ENCODE measurements at regions not wholly inside any gene's neighbourhood (a gene's known extent, or its start where the extent isn't known, plus 50 kb on each side); places are given as distances from the start of the nearest gene placed in this dataset.

DNA sequence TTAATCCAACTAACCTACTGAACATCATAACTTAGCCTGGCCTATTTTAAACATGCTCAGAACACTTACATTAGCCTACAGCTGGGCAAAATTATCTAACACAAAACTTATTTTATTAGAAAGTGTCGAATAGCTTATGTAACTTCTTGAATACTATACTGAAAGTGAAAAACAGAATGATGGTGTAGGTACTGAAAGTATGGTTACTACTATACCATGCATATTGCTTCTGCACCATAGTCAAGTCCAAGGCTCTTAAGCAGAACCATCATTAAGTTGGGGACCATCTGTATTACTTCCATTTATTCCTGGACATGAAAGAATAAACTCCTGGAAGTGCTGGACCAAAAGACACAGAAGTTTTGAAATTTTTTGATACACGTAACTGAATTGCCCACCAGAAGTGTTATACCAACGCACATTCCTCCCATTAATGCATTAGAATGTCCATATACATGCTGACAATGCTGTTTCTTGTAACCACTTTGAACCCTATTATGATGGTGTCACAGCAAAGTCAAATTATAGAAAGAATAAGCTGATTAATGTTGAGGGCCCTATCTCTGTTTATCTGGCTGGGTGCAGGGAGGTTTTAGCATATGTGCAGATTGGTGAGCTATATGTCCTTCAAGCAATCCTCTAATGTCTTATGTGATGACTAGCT is 375.7 kb downstream of the ACTL7B start:
- DNase-seq = no peak

DNA sequence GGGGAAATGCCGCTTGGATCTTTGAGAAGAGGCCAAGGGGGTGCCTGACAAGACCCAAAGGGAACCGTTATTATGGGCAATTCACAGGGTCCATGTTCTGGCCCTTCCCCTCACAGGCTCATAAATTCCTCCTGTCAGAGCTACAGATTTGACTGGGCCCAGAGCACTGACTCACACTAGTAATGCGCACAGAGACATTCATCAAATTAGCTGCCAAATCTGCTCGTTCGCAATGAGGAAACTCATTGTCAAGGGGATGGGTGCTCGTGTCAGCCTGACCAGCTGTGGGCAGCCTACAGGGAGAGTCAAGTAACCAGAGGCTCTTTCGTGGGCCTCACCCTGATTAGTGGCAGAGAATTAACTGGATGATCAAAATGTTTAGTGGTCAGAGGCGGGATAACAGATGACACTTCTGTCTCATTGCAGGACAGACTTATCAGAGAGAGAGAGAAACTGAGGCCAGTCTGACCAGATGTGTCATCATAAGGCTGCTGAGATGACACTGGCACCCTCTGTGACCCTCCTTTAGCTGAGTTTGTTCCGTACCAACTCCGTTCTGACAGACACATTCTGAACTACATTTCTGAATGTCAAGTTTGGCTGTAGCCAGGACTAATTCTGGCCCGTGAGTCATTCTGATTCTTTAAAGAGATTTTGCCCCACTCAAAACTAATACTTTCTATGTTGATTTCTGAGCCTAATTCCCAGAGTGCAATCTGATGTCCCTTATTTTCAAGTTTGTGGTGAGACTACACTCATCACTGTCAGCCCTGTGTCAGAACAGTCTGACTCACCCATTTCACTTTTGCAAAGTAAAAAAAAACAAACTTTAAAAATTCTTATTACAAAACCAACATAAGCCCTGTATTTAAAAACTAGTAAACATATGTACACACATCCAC is 377.1 kb downstream of the ACTL7B start:
- DNase-seq = peak; percentile 57

DNA sequence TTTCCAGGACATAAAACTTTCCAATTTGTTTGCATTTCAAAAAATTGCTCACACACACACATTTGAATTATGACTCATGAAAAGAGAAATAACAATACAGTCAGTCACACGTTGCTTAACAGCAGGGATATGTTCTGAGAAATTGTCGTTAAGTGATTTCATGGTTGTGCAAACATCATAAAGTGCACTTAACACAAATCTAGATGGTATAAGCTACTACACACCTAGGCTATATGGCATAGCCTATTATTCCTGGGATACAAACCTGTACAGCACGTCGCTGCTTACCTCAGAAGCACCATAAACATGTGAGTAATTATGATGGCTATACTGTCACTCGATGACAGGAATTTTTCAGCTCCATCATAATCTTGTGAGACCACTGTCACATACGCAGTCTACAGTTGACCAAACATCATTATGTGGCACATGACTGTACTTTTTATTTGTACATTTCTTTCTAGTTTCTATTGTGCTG is 378.2 kb downstream of the ACTL7B start:
- no peak for DNase-seq

DNA sequence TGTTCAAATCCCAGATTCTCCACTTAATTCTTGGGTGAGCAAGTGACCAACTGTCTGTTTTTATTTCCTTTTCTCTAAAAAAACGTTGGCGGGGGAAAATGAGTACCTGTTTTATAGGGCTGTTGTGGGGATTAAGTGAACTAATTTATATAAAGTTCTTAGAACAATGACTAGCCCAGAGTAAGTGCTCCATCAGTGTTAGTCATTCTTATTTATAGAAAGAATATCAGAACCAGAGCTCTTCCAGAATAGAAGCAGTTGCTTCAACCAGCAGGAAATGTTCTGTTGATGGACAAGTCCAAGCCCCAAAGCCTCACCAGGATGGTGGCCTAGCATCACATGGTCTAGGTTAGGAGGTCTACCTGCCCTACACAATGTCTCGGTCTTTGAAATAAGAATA is 379.2 kb downstream of the ACTL7B start:
- DNase-seq = no peak

DNA sequence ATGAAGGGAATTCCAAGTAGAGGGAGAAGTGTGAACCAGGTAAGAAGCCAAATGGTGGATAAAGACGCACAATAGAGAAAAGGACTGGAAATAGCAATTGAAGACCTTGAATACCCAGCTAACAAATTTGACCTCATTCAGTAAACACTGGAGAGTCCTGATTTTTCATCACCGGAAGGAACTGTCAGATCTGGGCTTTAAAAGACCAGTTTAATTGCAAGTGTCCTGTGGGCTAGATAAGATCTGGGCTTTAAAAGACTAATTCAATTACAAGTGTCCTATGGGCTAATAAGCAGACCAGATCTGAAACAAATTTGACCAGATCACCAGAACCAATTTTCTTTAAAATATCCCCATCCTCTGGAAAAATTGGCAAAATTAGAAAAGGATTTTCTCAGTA is 380.0 kb downstream of the ACTL7B start:
- no peak for DNase-seq

DNA sequence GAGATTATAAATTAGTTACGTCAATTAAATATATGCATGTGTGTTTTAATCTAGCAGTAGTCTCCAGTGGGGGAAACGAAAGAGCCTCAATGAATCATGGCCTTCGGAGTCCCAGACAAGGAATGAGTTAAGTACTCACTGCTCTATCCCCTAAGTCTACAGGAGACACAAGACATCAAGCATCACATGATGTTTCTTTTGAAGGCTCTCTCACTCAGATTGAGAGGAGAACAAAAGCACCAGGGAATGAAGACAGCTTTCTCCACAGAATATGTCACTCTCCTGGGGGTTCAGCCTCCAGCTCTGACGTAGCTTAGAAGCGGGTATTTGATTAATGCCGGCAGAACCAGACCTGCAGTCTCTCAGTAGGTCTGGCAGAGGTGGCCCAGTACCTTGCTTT is 381.4 kb downstream of the ACTL7B start:
- no peak for DNase-seq

DNA sequence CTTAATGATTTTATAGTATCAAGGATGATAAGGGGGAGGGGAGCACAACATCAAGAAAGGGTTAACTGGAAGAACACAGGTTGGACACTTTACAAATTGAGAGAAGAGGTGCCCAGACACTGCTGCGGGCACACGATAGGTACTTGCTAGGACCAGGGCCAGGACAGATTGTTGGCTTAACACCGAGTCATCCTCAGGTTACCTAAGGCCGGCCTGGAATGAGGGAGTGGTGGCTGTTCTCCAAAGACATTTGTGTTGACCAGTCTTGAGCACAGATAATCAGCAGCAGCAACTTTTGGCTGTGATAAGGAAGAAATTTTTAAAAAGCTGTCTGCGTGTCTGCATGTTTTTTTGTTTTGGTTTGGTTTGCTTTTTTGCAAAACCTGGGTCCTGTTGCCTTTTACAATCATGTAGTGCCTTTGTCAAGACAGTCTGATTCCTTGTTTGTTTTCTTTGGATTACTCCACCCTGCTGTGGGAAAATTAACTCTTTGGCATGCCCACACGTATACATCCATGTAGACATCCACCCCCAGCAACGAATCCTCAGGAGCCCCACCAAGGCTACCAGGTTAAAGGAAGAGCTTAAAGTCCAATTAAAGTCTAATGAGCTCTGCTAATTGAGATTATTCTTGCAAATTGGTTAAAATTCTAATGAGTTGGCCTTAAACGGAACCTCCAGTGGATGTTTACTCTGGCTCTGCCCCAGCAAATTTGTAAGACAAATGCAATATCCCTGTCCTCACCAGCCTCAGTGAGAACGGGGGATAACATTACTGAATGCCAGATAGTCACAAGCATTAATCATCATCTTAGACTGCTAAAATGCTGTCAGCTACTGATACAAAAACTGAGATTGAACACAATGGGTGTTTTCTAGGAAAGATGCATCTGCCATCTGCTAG is 382.3 kb downstream of the ACTL7B start:
- no peak for DNase-seq

DNA sequence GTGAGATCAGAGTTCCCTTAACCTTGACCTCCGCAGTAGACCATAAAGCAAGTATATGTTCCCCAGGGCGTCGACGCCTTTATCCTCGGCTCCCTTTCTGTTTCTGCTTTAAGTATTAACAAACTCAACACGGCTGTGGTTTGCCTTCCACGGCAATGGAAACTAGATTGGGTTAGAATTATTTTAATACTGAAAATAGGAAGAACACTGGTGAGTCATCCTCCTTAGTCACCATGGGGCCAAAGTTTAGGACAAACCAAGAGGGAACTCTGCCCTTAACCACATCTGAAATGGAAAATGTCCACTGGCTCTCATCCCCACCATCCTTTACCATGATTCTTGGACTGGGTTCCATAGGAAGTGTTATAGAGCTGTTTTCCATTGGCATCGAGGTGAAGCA is 386.1 kb downstream of the ACTL7B start:
- DNase-seq = no peak

DNA sequence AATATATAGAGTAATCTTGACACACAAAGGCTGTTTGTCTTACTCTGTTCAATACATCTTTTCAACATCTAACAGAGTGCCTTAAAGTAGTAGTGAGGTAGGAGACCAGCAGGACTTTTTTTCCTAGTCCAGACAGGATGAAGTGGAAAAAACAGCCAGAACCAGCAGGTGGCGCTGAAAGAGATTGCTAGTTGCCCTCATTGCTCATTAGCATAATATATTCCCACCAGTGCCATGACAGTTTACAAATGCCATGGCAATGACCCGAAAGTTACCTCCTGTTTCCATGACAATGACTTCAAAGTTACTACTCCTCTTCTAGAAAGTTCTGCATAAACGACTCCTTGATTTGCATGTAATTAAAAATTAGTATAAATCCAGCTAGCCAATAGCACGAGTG is 387.4 kb downstream of the ACTL7B start:
- peak; percentile 24 for DNase-seq

DNA sequence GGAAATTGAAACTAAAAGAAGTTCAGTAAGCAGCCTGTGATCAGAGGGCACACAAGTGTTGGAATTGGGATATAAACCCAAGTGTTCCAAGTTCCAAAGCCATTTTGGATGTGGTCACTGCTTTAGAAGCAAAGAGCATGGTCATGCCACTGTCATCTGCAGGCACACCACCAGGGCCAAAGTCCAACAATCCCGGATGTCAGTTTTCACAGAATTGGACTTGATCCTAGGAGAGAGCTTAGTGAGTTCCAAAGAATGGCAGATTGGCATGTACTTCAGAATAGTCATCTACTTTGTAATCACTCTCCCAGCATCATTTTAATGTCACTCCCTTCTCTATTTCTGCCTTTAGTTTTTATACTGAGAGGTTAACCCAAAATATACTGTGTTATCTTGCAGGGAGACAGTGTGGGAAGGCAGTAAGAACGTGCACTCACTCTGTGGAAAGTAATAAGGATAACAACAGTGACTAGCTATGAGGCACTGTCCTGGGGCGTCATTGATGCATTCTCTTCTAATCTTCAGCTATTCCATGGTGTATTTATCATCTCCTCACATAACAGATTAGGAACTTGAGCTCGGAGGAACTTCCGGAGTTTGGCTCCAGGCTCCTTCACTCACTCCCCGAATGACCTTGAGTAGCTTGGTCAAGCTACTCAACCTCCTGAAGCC is 388.0 kb downstream of the ACTL7B start:
- DNase-seq = no peak

DNA sequence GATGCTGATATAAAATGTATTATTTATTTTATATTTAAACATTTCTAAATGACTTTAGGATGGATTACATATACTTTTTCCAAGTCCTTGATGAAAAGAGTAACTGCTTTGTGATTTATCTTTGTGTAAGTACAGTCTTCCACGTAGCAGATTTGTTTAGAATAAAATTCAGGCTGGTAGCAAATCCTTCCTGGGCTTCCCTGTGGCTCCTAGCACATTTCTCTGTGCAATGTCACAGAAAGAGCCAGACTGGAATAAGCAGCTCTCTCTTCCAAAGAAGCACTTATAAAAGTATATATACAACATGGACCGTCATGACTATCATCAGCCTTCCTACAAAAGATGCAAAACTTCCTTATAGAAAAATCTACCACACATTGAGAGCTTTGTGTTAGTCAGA is 388.6 kb downstream of the ACTL7B start:
- DNase-seq = no peak

DNA sequence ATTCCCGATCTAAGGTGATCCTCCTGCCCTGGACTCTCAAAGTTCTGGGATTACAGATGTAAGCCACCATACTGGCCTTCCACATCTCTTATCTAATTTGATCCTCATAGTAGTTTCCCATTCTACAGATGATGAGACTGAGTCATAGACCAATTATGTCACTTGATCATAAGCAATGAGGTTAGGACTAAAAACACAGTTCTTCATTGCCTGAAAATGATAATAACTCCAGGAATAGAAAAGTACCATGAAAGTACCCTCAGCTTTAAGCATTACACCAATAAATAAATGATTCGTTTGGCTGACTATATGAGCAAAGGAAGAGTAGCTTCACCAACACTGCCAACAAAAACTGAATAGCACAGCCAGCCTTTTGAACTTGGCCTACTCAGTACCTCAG is 389.5 kb downstream of the ACTL7B start:
- no peak for DNase-seq

DNA sequence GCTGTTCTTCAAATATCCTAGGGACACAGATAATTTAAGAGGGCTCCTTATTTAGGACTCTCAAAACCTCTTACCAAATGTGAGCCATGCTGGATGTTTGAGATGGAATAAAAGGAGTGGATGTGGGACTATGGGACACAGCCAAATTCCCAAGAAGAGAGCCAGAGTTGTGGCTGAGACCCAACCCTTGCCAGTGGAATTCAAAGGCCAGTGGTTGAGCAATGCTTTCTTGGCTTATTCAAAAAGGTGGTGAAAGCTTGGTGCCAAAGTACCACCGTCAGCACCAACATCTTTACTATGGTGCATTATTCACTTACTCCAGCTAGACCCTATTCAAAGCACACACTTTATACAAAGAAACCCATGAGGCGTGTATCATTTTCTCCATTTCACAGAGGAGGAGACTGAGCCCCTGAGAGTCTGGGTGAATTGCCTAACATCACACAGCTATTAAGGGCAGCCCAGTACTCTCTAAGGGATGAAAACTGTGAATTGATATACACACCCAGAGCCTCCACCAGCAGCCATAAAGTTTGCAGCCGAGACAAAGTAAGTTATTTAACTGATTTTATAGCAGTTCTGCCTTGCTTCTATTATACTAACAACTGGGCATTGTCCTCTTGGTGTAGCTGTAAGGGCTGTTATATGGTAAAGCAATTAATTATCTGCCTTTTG is 391.7 kb downstream of the ACTL7B start:
- no peak for DNase-seq

DNA sequence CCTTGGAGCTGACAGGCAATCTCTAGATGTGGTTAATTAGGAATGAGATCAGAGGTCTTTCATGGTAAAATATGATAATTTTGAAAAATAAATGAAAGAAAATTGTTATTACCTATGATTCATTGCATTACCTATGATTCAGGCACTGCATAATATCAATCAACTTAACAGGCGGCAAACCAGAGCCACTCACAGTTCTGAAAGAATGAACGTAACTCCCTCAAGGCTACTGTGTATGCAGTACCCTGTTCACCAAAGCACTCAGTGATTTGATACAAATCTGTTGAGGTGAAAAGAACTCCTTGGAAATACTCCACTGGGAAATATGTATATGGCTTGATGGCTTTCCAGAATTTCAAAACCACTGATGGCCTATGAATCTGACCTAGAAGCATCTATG is 398.9 kb downstream of the ACTL7B start:
- no peak for DNase-seq

DNA sequence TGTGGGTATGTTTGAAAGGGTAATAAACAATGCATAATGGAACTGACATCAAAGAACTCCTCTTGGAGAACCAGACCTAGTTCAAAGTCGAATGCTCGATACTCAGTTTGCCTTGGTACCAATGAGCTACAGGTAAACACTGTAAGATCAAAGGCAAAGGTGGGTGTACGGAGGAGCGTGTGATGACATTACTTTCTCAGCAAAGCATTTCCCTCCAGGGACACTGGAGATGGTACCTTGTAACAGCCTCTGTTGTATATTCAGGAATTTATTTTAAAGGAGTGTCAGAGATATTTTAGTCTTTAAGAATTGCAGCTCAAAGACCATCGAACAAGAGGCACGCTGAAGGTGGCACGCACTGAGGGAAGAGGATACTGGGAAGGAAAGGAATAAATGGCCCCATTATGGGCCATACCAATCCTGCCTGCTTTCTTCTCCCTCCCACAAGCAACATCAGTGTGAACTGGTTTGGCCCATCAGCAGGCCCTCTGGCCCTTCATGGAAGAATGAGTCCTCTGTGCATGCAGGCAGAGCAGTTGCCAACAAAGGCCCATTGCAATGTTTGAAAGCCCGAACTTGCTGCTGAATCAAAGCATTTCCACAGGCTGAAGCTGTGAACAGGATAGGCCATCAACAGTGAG is 410.2 kb downstream of the ACTL7B start:
- DNase-seq = no peak

DNA sequence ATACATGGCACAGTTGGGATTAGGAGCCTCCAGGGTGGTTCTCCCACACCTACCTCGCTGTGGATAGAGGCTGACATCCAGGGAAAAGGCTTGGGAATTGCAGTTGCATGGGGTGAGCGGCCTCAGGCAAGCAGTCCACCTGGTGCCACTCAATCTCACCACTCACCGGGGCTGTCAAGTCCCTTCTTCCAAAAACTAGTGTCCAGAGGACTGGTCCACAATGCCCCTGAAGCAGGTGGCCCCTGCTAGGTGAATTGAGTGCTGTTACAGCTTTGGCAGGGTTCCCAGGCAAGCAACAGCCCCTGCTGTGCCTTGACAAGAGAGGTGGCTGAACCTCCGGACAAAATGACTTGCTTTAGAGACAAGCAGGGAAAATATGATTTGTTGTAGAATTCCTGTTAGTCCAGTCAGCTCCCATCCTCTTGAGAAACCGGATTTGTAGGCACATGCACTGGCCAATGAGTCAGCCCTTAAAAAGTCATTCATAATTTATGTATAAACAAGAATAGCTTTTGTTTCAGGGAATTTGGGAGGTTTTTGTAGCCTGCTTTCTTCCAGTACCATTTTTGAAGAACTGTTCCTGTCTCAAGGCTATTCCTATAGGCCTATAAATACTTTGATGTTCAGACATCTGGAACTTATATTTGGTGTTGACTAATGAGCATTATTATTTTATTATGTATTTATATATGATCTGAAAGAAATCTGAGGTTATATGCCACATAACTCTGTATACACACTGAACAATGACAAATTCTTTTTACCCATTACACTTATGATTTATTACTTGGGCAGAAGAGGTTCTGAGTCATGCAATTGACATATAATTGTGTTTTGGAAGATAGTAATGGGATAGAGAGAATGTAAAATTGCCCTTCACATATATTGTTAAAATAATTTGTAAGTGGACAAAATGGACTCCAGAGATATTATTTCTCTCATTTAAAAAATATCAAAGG is 411.1 kb downstream of the ACTL7B start:
- no peak for DNase-seq

DNA sequence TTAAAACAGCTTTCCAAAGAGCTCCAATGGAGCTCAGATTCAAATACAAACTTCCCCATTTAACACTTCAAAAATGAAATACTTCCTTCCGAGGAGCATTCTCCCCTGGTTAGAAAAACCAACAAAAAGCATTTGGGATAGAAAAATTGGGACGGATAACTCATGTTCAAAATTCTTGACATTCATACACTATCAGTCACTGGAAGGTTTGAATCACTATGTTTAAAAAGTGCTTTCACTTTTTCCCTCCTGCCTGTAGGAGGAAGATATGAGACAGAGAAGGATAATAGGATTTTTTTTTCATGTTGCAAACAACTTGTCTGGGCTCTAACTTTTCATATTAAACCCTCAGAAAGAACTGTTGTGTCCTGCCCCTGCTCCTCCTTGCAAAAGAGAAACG is 412.0 kb downstream of the ACTL7B start:
- DNase-seq = no peak

DNA sequence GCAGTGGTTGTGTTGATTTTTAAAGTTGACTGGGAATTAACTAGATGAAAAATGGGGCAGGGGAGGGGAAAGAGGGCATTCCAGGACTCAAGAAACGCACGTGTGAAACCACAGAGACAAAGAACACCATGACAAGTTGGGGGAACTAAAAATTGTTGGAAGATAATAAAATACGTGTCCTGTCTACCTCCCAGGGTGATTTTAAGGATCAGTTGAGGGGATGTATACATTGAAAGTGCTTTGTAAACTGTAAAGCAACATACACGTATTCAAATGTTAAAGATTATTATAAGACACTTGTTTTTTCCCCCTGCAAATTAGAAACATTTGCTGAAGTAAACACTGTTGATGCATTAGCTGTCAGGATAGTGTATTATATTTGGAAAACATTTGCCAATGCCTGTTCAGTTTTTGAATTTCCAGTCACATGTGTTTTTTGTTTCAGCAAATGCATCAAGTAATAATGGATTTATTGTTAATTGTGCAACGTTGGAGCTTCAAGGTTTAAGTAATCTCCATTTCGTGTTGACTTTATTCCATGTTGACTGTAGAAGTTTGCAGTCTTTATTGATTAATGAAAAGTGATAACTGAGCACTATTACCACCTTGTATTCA is 412.7 kb downstream of the ACTL7B start:
- no peak for DNase-seq

DNA sequence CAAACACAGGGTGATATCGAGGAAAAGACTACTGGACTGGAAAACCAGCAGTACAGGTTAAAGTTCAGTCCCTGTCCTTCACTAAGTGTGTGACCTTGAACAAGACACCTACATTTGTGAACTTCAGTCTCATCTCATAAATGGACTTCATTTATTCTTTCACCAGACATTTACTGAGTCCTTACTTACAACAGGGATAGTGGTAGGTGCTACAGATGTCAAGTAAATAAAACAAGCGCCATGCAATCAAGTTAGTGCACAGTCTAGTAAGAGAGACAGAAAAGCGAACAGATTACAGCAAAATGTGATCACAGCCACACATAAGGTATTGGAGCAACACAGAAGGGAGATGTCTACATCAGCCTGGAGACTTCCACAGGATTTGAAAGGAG is 413.2 kb downstream of the ACTL7B start:
- no peak for DNase-seq

DNA sequence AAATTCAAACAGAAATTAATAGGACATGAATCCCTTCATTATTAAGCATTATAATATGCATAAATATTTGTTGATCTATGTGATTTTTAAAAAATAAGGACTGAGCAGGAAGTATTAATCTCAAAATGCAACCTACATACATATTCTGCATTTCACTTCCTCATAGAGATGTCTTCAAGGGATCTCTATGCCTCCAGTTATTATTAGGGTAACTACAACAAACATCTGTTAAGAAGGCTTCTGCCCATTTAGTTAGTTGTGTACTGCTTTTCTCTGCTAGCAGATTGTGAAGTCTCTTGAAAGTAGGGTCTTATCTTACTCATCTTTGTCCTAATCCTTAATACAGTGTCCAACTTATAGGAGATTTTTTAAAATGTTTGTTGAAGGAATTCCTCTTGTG is 414.1 kb downstream of the ACTL7B start:
- DNase-seq = no peak

Measured in activated CD4-positive, alpha-beta T cell treated with anti-CD3 and anti-CD28 coated beads, Interleukin-2, amount 50 U/mL, for 16 hours (primary cell).